HuH-7 (cell line): ENCODE measurements at regions not wholly inside any gene's neighbourhood (a gene's known extent, or its start where the extent isn't known, plus 50 kb on each side); places are given as distances from the start of the nearest gene placed in this dataset.

Experiments
- DNase-seq: peaks from one replicate; pipeline ENCODE4 v3.0.0; 2011; ENCODE audit warnings: low spot score

DNA sequence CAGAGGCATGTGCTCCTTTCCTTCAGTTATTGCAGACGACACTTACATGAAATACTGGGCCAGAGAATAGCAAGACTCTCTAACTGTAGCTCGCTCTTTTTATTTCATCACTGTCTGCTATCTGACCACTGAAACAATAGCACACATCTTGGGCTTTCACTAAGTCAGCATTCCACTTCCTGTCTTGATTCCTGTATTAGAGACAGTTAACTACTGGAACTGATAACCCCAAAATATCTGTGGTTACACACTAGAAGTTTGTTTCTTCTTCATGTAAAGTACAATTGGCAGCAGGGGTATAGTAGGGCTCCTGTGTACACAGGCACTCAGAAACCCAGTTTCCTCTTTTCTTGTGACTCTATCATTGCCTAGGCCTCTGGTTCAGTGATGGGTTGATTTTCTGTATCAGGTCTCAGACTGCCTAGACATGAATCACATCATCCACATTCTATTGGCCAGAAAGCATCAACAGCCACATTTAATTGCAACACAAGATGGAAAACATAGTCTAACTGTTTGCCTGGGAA, 230.2 kb upstream of the CD96 start:
- no peak for DNase-seq

DNA sequence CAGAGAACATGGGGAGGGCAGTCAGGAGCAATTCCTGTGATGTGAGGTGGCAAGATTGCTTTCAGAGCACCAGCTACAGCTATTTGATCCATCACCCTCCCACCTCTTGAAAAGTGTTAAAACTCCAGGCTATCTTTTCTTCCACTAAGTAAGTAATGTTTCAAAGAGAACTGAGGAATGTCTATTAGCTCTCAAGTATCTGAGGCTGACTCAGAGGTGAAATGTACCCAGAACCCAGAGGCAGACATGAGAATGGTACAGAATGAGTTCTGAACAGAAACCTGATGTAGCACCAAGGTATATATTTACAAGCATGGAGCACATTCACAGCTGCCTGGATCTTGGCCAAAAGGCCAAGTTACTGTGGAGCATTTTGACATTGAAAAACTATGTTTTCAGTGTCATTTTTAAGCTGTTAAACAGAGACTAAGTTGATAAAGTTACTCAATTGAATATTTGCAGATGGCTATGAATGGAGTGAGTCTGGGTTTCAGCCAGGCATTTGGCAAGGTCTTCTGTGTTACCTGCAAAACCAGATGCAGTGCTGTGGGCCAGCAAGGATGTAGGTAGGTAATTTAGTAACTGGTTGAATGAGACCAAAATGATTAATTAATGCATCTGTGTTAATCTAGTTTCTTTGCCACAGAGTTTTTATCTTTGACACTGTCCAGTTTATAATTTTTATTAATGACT, 227.7 kb upstream of the CD96 start:
- DNase-seq, result no peak

GRCh38 chr3:111314898-111315297, 227.1 kb upstream of the CD96 start:
- no peak for DNase-seq

DNA sequence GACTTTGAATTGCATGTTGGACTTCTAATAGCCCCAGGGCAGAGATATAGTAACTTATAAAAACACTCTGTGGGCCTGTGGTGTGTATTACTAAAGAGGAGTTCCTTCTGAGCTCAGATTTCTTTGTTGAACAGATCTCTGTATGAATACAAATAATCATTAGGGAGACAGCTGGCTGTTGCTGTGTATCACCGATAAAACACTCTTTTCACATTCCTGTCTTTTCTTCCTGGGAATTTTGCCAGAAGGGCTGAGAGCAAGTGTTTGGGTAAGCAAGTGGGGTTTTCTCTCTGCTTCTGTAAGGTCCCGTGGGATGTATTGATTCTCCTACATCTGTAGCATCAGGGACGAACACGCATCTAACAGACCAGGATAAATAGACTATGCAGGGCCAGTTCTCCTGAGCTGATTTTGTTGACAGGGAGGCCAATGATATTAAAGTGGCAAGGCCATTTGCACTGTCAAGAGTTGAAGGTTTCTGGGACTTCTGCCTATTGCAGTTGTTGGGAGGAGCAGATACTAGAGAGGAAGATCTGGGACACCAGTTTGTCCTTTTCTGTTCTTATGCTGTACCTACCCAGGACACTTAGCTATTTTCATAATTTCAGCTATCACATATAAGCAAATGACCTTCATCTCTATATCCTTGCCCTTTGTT, 225.9 kb upstream of the CD96 start:
- DNase-seq, result no peak

- DNase-seq, result no peak
Measured at GRCh38 chr3:111318289-111318688, 223.7 kb upstream of the CD96 start.

- no peak for DNase-seq
Measured at GRCh38 chr3:111319598-111319997, 222.4 kb upstream of the CD96 start.

- no peak for DNase-seq
Measured at GRCh38 chr3:111321786-111322185, 220.2 kb upstream of the CD96 start.

DNA sequence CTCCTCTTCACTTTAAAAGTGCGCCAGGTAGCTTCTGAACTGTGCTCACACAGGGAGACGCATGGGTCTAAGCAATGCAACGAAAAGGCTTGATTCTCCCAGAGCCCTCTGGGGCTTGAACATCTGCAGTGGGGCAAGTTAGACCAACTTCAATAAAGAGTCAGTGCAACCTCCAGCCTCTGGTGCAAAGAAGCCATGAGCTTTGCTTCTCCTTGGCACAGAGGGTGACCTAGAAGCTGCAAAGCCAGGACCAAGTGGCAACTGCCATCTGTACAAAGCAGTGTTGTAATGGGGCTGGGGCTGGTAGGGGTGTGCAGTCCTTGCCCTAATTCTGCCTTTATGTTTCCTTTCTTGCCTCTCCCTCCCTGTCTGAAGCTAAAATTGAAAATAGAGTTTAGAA, 219.0 kb upstream of the CD96 start:
- no peak for DNase-seq

GRCh38 chr3:111324151-111324550, 217.8 kb upstream of the CD96 start:
- DNase-seq, result no peak

DNA sequence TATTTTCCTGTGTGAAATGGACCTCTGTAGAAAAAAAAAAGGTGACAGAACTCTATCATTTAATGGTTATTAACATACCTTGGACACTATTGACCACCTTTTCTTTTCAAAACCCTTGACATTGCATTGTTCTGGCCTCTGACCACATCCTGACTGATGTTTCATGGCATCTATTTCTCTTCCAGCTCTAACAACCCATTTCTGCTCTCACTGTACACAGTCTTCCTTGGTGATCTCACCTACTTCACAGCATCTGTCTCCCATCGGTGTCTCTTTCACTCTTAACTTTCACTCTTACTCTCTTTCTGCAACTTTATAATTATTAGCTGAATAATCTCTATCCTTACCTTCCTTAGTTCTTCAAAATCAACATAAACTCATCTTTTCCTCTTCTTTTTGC, 217.4 kb upstream of the CD96 start:
- DNase-seq, result no peak

- DNase-seq, result no peak
Measured at GRCh38 chr3:111325160-111325718, 216.8 kb upstream of the CD96 start.

DNA sequence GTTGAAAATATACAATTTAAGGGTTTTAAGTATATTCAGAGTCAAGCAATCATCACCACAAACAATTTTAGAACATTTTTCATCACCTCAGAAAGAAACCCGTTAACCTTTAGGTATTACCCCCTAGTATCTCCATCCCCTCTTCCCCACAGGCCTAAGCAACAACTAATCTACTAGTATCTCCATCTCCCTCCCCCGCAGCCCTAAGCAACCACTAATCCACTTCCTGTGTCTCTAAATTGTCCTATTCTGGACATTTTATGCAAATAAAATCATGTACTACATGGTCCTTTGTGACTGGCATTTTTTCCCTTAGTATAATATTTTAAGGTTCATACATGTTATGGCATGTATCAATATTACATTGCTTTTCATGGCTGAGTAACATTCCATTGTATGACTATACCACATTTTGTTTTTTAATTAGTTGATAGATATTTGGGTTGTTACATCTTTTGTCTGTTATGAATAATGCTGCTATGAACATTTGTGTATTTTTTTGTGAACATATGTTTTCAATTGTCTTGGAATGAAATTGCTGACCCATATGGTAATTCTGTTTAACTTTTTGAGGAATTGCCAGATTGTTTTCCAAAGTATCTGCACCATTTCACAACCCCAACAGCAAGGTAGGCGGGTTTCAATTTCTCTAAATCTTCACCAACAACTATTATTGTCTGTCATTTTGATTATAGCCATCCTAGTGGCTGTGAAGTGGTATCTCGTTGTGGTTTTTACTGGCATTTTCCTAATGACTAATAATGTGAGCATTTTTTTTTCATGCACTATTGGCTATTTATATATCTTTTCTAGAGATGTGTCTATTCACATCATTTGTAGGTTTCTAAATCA, 215.6 kb upstream of the CD96 start:
- DNase-seq, result no peak

GRCh38 chr3:111331306-111331705, 210.7 kb upstream of the CD96 start:
- DNase-seq, result no peak

GRCh38 chr3:111331912-111332311, 210.1 kb upstream of the CD96 start:
- no peak for DNase-seq

DNA sequence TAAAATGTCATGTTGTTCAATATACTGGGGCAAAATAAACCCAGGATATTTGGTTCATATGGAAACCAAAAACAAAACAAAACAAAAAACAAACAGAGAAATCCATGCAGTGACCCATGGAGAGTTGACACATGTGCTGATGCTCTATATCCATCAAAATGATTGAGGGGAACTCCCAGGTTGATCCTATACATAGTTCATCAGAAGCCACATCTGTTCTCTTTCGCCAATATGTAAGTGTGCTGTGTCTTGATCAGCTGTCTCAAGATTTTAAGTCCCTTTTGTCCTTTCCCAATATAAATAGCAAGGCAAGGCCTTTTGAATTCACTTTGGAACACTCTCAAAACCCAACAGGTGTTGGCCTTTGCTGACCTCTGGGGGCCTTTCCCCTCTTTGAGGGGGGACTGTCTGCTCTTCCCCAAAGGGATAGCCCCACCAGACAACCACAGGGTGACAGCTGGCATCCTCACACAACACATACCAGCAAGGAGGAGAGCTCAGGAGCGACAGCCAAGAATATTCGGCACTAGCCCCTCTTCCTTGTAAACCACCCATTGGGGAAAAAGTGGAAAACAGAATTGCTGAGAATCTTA, 209.4 kb upstream of the CD96 start:
- no peak for DNase-seq

DNA sequence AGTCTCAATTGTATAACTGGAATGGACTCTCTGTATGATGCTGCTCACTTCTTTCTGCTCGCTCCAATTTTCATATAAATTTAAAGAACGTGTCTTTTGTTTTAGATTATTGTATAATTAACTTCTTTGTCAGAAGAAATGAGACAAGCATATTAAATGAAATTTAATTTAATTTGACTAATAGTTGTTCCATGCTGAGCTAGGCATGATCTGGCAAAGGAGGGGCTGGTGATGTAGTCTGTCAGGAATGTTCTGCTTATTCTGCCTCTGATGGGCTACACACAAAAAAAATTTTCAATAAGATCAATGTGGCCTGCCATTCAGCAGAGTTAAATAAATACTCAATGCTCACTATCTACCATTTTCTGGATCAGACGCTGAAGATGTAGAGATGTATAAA, 208.4 kb upstream of the CD96 start:
- DNase-seq, result no peak

GRCh38 chr3:111335512-111336303, 206.3 kb upstream of the CD96 start:
- no peak for DNase-seq

DNA sequence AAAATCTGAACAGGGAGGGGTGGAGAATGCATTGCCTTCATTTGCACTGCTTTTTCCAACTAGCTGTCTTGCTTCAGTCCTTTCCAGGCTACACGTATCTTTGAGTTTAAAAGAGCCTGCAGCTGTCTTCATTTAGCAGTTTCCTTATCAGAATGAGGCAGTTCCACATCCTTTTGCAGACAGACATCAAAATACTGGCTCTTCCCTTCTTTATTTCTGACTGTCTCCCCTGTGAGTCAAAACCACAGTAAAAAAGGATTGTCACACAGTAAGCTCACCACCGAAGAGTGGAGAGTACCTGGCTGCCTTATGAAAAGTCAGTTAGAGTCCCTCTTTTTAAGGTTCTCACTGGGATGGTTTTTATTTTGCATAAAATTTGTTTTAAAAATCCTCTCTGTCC, 205.5 kb upstream of the CD96 start:
- no peak for DNase-seq

GRCh38 chr3:111338059-111338698, 203.8 kb upstream of the CD96 start:
- DNase-seq, result peak; percentile 42

DNA sequence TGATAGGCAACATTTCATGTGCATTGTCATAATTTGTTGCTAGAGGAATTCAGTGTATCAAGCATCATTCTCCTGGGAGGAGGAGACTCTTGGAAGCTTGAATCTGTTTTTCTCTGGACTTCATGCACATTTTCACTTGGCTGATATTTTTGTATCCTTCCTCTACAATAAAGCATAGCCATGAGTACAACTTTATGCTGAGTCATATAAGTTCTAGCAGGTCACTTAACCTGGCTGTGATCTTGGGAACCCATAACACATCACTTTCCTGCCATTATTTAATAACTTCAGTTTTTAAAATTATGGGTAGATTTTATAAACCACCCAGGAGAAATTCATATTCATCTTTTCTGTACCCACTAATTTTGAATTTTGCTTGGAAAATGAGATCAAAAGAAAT, 203.0 kb upstream of the CD96 start:
- no peak for DNase-seq

GRCh38 chr3:111351334-111351733, 190.7 kb upstream of the CD96 start:
- no peak for DNase-seq
